ENCODE measurements at regions not wholly inside any gene's neighbourhood (a gene's known extent, or its start where the extent isn't known, plus 50 kb on each side); places are given as distances from the start of the nearest gene placed in this dataset.
"Not testable (repeated sequence)": the region's sequence is repeated elsewhere in the genome, so short reads cannot be mapped to it uniquely, and the experiment has no call there.

- DNase-seq (ENCODE audit: low spot score) = no peak
These were observed 720.5 kb upstream of the PCDH9 start for GRCh38 chr13:67950603-67951002.

- no peak for DNase-seq (ENCODE audit: low spot score)
These were observed 716.0 kb upstream of the PCDH9 start for GRCh38 chr13:67946131-67946530.

DNA sequence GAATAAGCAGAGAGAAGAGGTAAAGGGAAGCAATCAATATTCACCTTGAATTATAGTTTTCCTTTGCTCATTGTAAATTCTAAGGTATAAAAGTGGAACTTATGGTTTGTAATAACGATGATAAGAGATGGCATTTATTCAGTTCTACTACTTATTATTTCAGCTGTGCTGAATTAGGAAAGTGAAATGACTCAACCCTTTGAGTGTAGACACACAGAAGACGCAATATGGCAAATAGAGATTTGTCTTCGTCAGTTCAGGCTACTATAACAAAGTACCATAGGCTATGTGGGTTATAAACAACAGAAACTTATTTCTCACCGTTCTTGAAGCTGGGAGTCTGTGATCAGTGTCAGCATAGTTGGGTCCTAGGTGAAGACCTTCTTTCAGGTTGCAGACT is 713.0 kb upstream of the PCDH9 start:
- no peak for DNase-seq (ENCODE audit: low spot score)

DNA sequence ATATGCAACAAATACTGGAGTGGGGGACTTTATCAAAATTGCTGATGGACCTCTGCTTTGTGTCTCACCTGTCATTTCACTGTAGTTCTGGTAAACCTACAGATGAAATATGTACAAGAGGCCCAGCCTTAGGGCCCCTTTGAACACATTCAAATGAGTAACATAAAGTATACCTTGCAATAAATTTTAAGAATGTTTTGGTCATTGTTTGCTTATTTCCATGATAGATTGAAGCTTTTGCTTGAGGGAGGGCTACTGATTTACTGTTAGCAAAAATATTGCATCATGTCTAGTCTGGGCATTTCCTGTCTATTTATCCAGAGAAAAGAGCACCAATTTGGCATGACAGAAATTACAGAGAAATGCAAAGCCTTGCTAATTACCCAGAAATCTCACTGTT is 705.5 kb upstream of the PCDH9 start:
- DNase-seq (ENCODE audit: low spot score) = no peak

DNA sequence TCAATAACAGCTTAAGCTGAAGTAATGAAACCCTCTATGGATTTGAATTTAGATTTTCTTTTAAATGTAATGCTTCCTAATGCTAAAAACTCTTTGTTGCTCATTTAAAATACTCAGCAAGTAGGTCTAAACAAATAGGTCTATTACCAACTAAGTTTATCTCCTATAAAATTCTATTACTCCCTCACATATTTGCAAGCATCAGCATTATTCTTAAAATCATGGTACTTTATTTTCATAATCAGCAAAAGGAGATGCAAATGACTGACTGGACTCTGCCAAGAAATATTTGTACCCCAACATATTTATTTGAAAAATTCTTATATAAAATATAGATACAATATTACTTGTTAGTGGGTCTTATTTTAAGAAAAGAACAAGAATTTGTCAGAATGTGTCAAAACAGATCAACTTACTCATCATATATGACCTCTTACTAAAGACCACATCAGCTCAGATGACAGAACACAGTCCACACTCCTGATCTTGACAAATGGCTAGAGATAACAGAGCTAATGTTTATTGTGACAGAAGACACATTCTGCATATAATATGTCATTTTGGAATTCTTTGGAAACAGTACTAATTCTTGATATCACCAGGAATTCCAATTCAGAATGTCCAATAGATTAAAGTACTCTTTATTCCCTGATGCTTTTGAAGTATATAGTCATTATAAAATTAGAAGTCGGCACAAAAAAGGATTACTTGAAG is 704.6 kb upstream of the PCDH9 start:
- no peak for DNase-seq (ENCODE audit: low spot score)

- no peak for DNase-seq (ENCODE audit: low spot score)
These were observed 702.9 kb upstream of the PCDH9 start for GRCh38 chr13:67932991-67933390.

DNA sequence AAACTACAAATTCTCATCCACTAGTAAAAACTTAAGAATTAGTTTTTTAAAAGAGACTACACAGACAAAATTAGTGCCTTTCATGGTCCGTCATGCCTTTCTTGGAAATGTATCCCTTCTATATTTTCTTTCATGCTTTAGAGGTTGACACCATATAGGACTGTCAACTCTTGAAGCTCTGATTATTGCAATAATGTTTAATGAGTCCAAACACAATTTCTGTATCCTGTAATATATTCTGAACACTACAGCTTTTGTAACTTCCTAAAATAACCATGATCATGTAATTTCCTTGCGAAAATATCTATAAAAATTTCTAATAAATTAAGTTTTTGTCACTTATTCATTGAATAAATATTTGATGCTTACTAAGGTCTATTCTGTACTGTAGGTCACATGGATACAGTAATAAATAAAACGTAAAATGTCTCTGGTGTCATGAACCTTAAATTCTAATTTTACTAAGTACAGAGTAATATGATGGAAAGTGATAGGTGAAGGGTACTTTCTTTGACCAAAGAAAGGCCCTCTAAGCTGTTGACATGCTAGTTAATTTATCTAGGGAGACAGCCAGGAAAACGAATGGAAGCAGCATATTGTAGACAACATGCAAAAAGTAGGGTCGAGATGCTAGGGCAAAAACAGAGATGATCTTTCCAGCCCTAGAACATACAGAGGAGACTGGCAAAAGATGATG is 687.3 kb upstream of the PCDH9 start:
- no peak for DNase-seq (ENCODE audit: low spot score)

DNA sequence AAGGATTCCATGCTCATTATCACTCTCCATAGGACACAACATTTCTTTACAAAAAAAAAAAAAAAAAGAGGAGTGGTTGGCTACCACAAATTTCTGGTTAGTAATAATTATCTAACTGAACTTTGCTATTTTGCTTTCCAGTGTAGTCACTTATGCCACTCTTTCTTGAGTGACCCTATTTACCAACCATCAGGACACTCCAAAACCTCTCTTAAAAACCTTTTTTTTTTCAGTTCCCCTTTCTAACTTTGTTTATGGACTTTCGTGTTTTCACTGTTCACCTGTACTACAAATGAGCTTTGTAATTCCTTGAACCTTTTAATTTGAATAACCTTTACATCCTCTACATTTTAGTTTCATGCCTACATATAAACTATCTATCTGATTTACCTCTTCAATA is 686.5 kb upstream of the PCDH9 start:
- no peak for DNase-seq (ENCODE audit: low spot score)

GRCh38 chr13:67914535-67914934 is 684.4 kb upstream of the PCDH9 start:
- DNase-seq (ENCODE audit: low spot score) = no peak

GRCh38 chr13:67902960-67903359 is 672.8 kb upstream of the PCDH9 start:
- not testable (repeated sequence) for DNase-seq (ENCODE audit: low spot score)

- no peak for DNase-seq (ENCODE audit: low spot score)
These were observed 650.8 kb upstream of the PCDH9 start for GRCh38 chr13:67880916-67881315.

DNA sequence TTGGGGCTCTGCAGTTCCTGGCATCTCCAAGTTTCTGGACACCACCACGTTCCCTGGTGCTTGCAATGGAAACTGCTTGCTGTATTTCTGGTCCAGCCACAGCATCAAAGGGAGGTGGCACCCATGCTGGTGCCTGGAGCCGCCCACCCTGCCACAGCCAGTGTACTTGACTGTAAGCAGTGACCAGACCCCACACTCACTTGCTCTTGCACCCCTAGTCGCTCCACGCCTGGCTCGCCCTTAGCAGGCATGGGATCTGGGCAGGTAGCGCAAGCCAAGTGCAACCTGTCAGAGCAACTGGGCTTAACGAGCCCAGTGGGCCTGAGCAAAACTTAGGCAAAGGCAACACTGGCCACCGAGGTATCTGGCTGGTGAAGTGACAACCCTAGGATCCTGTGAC is 648.2 kb upstream of the PCDH9 start:
- no peak for DNase-seq (ENCODE audit: low spot score)

DNA sequence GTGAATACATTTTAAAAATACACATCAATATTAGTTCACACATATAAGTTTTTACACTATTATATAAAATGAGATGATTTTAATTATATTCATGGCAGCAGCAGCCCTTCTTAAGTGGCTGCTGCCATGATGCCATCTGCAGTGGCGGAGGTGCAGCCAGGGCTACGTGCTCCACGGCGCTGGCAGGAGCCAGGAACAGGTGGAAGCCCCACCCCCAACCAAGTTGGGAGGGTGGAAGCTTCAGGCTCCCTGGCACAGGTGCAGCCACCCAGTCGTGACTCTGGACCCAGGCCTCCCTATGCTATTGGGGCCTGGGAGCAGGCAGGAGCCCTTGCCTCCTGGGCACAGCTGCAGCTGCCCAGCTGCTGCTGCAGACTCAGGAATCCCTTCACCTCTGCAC is 646.9 kb upstream of the PCDH9 start:
- DNase-seq (ENCODE audit: low spot score) = no peak

DNA sequence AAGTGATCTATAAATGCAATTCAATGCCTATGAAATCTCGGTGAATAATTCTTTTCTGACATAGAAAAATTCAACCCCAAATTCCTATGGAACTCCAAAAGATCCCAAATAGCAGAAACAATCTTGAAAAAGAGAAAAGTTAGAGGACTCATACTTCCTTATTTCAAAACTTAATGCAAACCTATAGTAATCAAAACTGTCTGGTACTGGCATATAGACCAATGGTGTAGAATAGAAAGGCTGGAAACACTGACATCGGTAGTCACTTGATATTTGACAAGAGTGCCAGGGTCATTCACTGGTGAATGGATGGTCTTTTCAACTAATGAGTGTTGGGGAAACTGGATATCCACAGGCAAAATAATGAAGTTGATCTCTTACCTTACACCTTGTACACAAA is 637.1 kb upstream of the PCDH9 start:
- DNase-seq (ENCODE audit: low spot score) = no peak

DNA sequence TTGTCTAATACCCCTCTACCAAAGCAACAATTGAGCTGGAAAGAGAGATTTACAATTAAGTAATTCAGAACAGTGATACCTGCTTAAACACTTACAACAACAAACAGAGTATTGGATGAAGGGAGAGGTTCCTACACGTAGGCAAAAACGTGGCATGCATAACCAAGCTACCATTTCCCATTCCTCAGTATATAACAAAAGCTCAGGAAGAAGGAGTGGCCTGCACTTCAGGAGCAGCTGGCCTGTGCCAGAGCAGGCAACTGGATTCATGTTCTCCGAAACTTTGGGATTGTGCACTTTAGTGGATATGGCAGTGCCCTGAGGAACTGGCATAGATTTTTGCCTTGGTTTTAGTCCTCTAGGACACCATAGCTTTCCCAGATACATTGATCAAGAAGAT is 630.2 kb upstream of the PCDH9 start:
- DNase-seq (ENCODE audit: low spot score) = no peak

- no peak for DNase-seq (ENCODE audit: low spot score)
These were observed 629.8 kb upstream of the PCDH9 start for GRCh38 chr13:67859904-67860303.

DNA sequence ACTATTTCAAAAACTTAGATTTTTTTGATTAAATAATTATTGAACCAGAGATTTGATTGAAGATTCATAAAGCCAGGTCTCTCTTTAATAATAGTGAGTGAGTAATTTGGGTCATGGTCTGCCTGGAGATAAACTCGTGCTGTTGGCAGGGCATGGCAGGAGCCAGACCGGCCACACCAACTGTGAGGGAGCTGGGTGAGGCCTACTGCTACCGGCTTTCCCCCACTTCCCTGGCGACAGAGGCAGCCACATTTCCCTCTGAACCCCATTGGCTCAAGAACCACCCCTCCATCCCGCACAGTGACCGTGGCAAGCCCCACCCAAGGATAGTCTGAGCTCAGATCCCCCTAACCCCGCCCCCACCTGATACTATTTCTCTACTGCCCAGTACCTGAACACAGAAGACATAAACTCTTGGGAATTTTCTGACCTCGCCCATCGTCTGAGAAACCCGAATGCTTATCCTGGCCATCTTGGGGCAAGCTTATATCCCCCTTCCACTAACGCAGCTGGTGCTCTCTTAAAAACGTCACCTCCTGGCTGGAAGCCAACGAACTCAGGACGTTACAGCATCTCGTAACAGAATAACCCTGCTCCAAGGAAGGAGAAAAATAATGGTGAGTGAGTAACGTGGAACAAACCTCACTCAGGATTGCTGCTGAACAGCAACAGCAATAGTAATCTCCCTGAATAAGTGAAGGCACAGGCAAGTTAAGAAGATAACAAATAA is 627.6 kb upstream of the PCDH9 start:
- no peak for DNase-seq (ENCODE audit: low spot score)

DNA sequence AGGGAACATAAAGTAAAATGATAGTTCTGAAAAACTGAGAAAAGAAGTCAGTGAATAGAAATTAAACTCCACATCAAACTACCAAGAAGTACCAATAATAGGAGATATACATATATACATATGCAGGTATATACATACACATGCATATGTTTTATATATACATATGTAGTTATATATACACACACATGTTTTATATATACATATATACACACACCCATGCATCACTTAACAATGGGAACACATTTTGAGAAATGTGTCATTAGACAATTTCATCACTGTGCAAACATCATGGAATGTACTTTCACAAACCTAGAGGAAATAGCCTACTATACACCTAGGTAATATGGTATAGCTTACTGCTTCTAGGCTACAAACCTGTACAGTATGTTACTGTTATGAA is 626.8 kb upstream of the PCDH9 start:
- no peak for DNase-seq (ENCODE audit: low spot score)

GRCh38 chr13:67855741-67856238 is 625.7 kb upstream of the PCDH9 start:
- DNase-seq (ENCODE audit: low spot score) = no peak

DNA sequence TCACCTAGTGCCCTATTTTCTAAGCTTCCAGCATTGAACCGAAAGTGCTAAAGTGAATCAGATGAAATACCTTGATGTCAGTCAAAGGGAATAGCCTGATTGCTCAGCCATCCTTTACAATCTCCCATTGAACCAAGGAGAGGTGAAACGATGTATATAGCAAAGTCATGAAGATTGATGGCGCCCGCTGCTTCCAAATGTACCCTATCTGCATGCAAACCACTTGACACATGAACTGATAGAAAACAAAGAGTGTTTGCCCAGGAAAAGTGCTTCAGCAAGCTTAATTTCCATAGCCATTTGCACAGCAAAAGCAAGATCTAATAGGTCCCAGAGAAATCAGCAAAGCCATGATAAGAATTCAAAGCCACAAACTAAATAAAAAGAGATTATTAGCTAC is 624.9 kb upstream of the PCDH9 start:
- no peak for DNase-seq (ENCODE audit: low spot score)

- no peak for DNase-seq (ENCODE audit: low spot score)
These were observed 614.4 kb upstream of the PCDH9 start for GRCh38 chr13:67844574-67844973.

- DNase-seq (ENCODE audit: low spot score) = no peak
These were observed 610.9 kb upstream of the PCDH9 start for GRCh38 chr13:67841071-67841470.

- no peak for DNase-seq (ENCODE audit: low spot score)
These were observed 603.4 kb upstream of the PCDH9 start for GRCh38 chr13:67833564-67833963.

Measured in HT-29 (cell line).